HUDEP-2 (cell line): ENCODE measurements at regions not wholly inside any gene's neighbourhood (a gene's known extent, or its start where the extent isn't known, plus 50 kb on each side); places are given as distances from the start of the nearest gene placed in this dataset.
"Not testable (repeated sequence)": the region's sequence is repeated elsewhere in the genome, so short reads cannot be mapped to it uniquely, and the experiment has no call there.

Experiments
- DNase-seq, 76 experiments: peaks; one replicate each; lab custom pipeline; 2025; ENCODE audit not compliant: unreplicated experiment in 76 of 76; lab: John Stamatoyannopoulos, UW

DNA sequence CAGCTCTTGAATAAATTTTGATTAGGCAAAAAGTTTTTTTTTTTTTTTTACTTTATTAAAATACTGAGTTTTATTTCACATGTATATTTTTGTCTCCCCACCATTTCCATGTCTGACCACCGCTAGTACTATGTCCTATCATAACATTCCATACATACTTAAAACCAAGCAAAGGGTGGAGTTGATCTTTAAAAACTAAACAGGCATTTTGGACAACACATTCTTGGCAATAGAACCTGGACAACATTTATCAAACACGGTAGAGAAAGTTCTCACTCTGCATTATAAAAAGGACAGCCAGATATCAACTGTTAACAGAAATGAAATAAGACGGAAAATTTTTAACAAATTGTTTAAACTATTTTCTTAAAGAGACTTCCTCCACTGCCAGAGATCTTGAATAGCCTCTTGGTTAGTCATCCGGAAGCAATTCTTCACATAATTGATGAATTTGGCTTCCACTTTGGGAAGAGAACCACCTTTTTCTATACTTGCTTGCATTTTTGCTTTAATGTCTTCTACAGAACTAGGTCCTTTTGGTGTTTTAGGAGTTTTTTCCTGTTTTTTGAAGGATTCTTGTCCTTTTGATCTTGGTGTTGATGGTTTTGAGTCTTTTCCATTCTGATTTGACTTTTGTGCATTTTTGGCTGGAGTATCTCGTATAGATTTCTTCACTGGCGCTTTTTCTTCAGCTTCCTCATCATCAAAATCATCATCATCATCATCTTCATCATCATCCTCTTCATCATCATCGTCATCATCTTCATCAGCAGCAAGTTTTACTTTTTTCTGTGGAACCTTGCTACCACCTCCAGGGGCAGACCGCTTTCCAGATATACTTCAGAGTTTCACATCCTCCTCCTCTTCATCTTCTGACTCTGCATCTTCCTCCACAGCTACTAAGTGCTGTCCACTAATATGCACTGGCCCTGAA is 58.7 kb downstream of the POU5F2 start:
- not testable (repeated sequence) for DNase-seq

DNA sequence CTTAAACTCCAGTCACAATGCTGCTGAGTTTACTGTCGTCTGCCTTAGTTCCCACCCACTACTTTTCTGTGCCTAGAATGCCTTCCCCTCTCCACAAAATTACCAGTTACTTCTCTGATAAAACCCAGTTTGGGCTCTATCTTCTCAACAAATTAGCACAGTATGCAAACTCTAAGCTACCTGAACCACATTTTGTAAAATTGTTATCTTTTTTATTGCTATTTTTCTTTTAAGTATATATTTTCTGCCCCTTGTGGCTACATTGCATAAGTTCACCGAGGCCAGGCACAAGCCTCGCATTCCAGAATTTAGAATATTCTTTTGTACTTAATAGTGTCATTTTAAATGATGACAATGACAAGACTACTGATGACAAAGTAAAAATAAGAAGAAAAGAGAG is 60.0 kb downstream of the POU5F2 start:
- DNase-seq = no peak

DNA sequence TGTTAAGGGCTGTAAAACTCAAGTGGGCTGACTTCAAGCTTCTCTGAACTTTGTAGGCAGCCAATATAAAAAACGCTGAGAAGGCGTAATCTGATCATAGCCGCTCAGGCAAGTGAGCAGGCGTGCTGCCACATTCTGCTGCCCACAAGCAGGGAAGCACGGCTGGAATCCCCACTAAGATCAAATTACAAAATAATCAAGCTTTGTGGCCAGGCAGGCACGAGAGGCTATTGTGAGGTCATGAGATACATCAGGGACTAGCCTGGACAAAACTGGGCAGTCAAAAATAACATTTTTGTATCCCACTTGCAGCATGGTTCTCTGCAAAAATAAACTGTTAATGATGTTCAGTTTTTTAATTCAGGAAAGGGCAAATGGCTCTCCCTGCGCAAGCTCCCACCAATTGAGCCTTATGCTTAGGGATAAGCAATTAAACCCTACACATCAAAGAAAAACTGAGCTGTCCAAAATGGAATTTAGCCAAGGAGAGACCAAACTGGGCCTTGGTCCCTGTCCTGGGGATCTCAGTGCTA is 64.0 kb downstream of the POU5F2 start:
- DNase-seq = peak in 10 of 76 experiments; percentile 0 to 73 (median 40)

DNA sequence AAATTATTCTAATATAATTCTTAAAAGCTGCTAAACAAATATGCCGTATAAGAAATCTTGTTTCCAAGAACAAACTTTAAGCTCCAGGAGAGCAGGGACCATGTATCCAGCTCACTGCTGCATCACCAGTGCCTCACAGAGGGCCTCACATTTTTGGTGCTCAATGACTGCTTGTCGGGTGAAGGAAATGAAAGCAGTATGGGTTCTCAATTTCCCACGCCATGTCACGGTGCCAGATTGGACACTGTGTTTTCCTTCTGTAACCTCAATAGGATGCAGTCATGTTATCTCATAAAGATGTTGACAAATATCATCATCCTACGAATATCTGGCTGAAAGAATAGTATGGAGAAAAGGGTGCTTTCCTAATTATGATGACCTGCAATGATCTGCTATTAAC is 64.7 kb downstream of the POU5F2 start:
- no peak for DNase-seq

DNA sequence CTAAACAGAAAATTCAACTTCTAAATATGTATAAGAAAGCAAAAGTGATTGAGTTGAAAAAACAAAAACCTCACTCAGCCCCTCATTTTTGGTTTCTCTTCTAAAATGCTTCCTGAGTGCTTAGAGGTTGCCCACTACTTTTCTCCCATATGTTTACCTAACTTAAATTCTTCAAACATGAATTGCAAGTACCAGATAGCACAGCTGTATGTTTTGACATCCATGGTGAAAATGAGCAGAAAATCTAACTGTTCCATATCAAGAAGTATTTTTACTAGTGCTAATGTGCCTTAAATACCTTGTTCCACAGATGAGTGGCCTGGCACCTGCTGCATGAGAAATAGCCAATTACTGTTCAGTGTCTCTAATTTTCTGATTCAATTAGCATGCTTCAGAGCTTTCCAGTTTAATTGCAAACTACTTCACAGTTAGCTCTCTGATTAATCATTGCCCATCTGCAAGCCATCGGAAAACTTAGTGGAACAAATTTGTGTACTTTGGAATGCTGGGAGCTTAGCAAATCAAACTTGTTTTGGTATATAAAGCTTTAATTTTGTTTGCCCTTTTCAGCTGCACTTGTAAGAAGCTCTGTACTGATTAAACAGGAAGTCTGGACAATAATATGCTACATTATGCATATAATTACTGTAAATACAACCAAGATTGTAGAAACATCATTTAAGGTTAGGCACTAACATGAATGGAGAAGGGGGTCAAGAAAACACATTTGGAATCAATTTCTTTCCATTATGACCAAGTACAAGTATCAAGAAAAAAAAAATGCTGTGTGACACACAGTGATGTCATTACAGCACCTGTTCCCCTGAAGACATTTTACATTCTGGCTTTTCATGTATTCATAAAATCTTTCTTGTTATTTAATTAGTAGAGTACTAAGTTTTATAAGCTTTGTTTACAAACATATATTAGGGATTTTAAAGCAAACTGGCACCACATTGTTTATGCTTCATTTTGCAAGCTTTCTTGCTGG is 65.6 kb downstream of the POU5F2 start:
- no peak for DNase-seq

DNA sequence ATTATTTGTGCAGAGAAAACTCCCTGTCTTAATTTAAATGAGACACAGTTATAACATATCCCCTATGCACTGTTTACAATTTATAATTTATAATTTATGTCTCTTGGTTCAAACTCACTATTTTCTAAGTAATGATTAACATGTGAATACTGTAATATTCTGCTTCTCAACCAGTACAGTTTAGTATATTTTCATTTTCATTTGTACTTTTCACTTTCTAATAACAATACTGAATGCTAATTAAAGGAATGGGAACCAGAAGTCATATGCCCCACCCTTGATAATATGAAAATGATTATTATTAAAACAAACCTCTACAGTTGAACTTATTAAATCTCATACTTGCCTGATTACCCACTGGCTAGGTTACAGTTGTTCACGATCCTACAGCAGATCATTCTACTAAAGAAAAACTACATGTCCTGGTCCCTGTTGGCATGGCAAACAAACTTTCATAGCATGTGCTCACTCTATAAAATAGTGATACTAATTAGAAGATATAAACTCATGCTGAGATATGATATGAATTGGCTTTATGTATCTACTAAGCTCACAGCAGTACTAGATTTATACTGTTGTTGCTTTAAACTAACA is 66.4 kb downstream of the POU5F2 start:
- no peak for DNase-seq

DNA sequence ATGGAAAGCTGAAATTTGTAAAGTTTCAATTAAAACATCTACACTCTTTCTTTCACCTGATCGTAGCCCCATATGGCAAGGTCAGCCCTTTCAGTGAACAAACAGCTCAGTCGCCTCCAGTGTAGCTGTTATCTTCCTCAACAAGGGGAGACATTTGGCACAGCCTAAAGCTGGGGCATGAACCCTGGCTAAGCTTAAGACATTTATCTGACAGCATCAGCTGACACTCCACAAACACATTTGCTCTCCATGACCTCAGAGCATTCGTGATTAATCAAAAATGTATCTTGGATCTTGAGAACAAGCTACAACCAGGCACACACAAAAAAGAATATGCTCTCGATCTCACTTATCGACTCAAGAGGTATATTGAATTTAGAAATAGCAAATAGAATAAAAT is 67.3 kb downstream of the POU5F2 start:
- peak in 73 of 76 experiments; percentile 14 to 93 (median 75) for DNase-seq

DNA sequence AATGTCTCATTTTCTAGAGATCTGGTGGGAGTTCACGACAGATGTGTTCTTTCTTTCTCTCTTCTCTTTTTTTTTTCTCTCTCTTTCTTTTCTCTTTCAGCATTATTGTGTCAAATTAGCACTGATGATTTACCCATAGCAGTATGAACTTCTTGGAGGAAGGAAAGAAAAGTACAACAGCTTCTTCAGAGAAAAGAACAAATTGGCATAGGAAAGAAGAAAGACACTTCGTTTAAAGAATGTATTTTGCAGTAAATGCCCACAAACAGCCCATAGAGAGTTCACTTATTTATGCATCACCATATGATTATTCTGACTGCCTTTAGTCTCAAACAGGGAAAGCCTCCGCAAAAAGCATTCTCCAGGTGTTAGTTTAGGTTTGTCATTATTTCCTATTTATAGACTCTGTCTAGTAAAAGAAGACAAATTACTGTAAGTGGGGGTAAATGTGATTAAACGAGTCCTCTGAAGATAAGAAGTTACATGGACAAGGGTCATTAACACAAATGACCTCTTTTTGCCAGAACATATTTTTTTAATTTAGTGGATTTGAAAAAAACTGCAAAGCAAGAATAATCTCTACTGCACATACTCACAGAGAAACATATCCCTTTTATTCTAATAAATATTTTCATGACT is 68.0 kb downstream of the POU5F2 start:
- no peak for DNase-seq

DNA sequence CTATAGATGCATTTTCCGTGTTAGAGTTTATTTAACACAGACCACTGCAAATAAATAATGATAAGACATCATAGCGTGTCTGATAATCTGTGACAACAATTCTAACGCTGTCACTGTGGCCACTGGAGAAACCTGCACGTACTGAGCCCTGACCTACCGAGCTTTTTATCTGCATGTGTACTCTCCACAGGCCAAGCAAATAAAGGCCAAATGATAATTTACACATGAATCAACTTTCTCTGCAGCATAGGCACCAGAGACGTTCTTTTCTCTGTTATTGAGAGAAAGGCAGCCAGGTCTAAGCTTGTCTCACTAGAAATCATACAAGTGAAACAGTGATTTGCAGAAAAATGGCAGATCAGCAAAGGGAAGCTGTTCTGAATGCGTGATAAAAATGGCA is 75.8 kb downstream of the POU5F2 start:
- DNase-seq = no peak

DNA sequence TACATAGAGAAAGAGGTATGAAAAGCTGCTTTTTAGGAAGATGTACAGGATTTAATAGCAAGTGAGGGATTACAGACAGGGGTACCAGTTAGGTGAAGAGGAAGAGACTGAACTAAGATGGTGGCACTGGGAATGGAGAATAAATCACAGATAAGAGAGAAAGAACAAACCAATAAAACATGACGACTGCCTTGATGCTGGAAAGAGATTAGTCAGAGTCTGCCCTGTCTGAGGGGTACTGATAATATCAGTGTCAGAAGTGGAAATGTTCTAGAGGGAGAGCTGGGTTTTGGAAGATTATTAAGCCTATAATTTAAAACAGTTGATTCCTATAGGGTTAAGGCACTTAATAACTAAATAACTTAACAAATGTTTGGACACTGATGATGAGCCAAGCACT is 77.7 kb downstream of the NR2F1 start:
- no peak for DNase-seq

DNA sequence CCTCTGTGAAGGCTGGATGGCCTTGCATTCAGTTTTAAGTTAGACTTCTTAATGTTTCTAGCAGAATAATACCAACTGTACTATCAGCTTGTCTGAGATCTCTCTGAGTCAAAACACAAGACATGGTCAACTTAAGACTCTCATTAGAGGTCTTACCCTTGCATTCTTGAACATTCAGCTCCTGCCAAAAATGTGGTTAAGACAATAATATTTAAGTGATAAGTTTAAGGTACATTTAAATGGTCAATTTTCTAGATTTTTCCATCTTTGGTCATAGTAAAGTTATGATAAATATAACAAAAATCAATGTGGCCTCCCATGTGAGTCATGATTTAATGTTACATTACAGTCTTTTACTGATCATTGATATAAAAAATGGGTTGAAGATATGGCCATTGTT is 75.0 kb downstream of the NR2F1 start:
- DNase-seq = no peak

DNA sequence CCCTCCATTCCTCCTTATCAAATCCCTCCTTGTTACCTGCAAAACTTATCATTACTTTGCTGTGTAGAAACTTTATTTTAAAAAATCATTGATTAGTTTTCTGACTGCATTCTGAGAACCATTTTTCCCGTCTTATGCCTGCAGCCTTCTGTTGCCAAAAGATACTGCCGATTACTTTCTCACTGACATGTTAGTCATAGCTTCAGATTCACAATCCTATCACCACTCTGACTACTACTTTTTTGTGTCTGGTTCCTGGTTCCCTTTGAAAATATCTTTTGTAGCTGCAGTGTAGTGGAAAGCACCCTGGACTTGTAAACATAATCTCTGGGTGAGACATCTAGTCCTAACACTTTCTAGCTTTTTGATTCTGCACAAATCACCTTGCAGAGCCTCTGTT is 71.7 kb downstream of the NR2F1 start:
- no peak for DNase-seq

DNA sequence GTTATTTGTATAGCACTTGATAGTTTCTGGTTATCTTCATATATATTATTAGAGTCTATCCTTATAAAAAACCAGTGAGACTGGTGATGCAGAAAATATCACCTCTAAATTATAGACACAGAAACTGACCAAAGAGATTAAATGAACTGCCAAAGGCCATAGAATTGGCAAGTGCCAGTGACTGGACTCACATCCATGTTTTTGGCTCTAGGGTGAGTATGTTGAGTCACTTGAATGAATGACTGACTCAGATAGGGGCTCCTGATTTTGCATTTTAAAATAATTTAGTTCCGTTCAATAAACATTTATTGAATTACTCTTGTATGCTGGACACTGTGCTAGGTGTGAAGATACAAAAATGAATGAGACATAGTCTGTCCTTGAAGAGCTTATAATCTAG is 70.7 kb downstream of the NR2F1 start:
- no peak for DNase-seq

DNA sequence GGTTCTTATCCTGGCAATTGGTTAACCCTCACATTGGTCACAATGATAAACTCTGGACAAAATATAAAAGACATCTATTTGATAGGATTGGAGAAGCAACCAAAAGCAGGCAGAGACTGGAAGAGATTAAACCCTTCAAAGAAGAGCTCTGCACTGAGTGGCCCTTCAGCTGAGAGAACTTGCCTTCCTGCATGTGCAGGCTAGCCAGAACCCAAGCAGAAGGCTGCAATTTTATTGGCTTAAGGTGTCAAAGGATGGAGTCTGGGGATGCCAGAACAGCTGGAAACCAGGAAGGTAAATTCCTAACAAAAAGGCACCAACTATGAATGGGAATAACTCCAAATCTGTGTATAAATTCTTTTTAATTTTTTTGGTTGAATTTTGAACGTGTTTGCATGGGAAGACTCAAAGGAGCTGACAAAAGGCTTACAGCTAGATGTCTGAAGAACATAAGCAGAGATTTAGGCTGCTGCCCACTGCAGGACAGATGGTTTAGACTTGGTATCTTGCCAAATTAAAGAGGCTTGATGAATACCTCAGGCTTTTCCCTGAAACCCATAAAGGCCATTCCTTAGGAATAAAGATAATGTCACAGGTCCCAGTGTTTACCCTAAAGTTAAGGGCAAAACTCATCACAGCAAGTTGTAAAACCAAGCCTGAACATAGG is 66.3 kb downstream of the NR2F1 start:
- DNase-seq = no peak

DNA sequence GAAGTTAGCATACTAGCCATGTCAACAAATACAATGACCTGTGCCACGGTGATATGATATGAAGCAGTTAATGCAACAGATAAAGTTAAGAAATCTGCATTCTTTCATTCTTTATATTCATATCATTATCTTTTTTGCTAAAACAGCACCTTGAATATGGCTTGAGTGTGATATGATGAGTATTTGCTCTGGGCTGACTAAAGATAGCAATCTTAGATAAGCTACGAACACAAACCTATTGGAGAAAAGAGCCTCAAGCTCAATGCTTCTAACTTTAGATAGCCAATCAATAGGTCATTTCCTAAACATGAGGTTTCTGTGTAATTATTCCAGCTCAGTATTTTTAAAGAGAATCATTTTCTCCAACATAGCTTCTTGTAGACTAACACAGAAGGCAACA is 61.7 kb downstream of the NR2F1 start:
- DNase-seq = no peak
